AG04449 (cell line): ENCODE measurements at regions not wholly inside any gene's neighbourhood (a gene's known extent, or its start where the extent isn't known, plus 50 kb on each side); places are given as distances from the start of the nearest gene placed in this dataset.

ENCODE experiments used
- CTCF ChIA-PET: fragments of 350-600 bp; formaldehyde crosslinking; extraction: SDS; loops from one replicate; lab custom pipeline; 2021; ENCODE audit warnings: antibody characterized with exemption; lab: Yijun Ruan, JAX
- POLR2A ChIA-PET: fragments of 400-600, 350-600 bp; formaldehyde crosslinking; extraction: SDS; loops from one replicate; lab custom pipeline; 2020; ENCODE audit warnings: antibody characterized with exemption, inconsistent platforms; lab: Yijun Ruan, JAX
- DNase-seq: peaks from one replicate; pipeline ENCODE4 v3.0.0-alpha.2; 2010; ENCODE audit warnings: low read depth, low spot score
- H3K4me3 ChIP-seq: 2 replicates; pipeline ENCODE4 v1.5.1; 2011; ENCODE audit warnings: low read depth, mild to moderate bottlenecking, control low read depth, low read length
- TF ChIP-seq, protein P1 (sequence below): IDR thresholded peaks from one replicate; pipeline ENCODE4 v1.5.1; 2011; ENCODE audit warnings: mild to moderate bottlenecking, moderate library complexity, low read length, control low read depth, inconsistent platforms; ENCODE audit not compliant: insufficient read depth; ENCODE audit errors: missing control alignments

DNA sequence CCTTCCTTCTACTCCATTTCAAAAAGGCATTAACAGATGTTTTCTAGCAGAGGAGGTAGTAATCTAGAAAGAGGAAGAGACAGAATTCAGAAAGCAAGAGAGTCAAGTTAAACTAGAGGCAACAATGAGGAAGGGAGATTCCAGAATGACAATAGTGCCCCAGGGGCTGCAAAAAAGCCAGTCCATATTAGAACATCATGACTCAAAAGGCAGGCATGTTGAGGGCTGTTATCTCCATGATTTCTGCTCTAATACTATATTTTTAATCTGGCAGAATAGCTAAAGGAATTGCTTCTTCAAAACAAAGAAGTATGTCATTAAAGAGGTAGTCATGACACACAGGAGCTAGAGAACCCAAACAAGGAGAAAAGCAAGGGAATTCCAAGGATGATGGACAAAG lies 599.6 kb downstream of the INHBA start:
- CTCF ChIA-PET, result interaction anchor here (1.1 kb wide), 1 partner anchor 592 kb away, joined by 3 read pairs; no protein-coding TSS in a partner anchor

DNA sequence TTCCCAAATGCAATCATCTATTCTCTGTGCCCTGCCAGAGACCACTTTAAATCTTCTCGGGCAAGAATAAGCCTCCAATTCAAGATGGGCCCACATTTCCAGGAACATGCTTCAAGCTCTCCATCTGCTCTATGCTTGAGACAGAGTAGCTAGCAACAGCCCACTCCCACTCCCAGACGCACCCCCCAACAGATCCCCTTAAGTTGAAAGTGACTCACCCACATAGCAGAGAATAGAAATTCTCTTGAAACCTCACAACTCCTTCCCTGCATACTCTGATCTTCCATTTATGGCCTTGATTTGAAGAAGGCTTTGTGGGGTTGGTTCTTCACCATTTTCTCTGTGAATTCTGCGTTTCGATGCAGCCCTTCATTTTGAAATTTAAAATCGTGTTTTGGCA lies 604.0 kb downstream of the INHBA start:
- H3K4me3 ChIP-seq, result no peak overlapping the region
- TF ChIP-seq, protein P1, sequence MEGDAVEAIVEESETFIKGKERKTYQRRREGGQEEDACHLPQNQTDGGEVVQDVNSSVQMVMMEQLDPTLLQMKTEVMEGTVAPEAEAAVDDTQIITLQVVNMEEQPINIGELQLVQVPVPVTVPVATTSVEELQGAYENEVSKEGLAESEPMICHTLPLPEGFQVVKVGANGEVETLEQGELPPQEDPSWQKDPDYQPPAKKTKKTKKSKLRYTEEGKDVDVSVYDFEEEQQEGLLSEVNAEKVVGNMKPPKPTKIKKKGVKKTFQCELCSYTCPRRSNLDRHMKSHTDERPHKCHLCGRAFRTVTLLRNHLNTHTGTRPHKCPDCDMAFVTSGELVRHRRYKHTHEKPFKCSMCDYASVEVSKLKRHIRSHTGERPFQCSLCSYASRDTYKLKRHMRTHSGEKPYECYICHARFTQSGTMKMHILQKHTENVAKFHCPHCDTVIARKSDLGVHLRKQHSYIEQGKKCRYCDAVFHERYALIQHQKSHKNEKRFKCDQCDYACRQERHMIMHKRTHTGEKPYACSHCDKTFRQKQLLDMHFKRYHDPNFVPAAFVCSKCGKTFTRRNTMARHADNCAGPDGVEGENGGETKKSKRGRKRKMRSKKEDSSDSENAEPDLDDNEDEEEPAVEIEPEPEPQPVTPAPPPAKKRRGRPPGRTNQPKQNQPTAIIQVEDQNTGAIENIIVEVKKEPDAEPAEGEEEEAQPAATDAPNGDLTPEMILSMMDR, result no peak
- POLR2A ChIA-PET, result interaction anchor here (1.9 kb wide), 1 partner anchor 481 kb away, joined by 5 read pairs; no protein-coding TSS in a partner anchor
- no peak for DNase-seq
- CTCF ChIA-PET, result interaction anchor here (0.8 to 1.2 kb wide), 2 partner anchors 563 to 598 kb away, joined by 3 read pairs; no protein-coding TSS in a partner anchor

More for the DNA sequence above, 599.6 kb downstream of the INHBA start:
- POLR2A ChIA-PET, result interaction anchor here (1.1 kb wide), 1 partner anchor 591 kb away, joined by 3 read pairs; no protein-coding TSS in a partner anchor
- H3K4me3 ChIP-seq, result no peak overlapping the region
- DNase-seq, result no peak
- TF ChIP-seq, protein P1, result no peak

DNA sequence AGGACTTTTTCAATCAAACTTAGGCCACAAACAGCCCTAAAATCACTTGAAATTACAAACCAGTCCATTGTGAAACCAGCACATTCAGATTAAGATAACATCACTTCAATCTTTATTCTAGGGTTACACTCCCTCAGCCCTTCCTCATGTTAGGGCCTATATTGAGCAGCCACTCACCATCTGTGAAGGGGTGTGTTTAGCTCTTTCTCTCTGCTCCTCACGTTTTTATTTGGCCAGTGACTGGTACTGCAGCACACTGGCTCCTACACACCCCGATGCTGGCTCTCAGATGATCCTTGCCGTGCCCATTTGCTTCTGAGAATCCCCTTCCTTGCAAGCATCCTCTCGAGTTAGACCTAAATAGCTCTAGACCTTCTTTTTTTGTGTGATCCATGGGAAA lies 604.5 kb downstream of the INHBA start:
- CTCF ChIA-PET, result interaction anchor here (0.8 to 1.2 kb wide), 2 partner anchors 564 to 598 kb away, joined by 3 read pairs; no protein-coding TSS in a partner anchor
- DNase-seq, result no peak
- POLR2A ChIA-PET, result interaction anchor here (1.9 kb wide), 1 partner anchor 481 kb away, joined by 5 read pairs; no protein-coding TSS in a partner anchor
- no peak overlapping the region for H3K4me3 ChIP-seq
- TF ChIP-seq, protein P1, result no peak

DNA sequence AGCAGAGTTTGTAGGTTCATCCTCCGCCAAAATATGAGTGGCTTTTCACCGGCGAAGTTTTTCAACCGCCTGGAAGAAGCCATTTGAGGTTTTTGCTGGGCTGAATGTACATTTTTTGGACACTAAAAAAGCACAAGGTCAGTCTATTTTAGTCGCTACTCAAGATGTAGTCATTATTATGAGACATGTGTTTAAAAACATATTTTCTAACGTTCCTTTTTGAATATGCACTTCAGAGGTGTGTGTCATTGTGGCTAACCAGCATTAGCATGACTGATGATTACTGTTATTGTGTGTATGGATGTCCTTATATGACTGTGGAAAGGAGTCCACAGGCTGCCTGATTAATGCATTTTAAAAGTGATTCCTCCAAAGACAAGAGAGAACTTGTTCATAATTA lies 605.4 kb downstream of the INHBA start:
- CTCF ChIA-PET, result no interaction called here
- DNase-seq, result peak; percentile 85
- TF ChIP-seq, protein P1, result no peak

DNA sequence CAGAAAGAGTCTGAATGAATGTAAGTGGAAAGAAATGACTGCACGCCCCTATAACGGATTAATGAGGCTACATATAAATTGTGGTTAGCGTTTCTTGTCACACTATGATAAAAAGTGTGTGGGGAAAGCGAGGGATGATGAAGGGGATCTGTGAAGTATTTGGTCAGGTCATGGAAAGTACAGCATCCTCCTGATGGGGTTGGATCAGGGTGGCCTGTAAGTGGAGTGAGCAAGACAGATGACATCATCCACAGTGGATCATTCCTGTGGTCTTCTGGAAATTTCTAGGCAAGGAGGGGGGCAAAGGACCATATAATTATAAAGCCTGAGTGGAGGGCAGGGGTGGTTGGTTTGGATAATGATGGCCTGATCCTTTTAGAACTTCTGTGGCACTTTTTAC lies 606.0 kb downstream of the INHBA start:
- POLR2A ChIA-PET, result no interaction called here
- DNase-seq, result peak; percentile 95

More for the DNA sequence above, 605.4 kb downstream of the INHBA start:
- no peak overlapping the region for H3K4me3 ChIP-seq
- POLR2A ChIA-PET, result interaction anchor here (1.9 kb wide), 1 partner anchor 482 kb away, joined by 5 read pairs; no protein-coding TSS in a partner anchor

DNA sequence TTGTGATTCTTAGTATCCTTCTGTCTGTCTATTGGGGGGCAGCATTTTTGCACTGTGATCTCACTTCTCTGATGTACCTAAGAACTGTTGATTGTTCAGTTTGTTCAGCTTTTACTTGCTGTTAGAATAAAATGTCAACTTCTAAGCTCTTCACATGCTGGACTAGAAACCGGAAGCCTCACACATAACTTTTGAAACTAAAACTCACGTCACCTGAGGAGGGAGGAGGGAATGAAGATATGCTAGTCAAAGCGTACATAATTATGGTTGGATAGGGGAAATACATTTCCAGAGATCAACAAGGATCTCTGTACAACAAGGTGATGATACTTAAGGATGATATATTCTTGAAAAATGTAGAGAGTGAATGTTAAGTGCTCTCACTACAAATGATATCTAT lies 609.7 kb downstream of the INHBA start:
- no peak overlapping the region for H3K4me3 ChIP-seq
- DNase-seq, result no peak
- POLR2A ChIA-PET, result no interaction called here
- CTCF ChIA-PET, result no interaction called here
- TF ChIP-seq, protein P1, result no peak

More for the DNA sequence above, 606.0 kb downstream of the INHBA start:
- TF ChIP-seq, protein P1, result no peak
- CTCF ChIA-PET, result no interaction called here
- H3K4me3 ChIP-seq, result no peak overlapping the region
